ENCODE measurements at regions not wholly inside any gene's neighbourhood (a gene's known extent, or its start where the extent isn't known, plus 50 kb on each side); places are given as distances from the start of the nearest gene placed in this dataset.

DNA sequence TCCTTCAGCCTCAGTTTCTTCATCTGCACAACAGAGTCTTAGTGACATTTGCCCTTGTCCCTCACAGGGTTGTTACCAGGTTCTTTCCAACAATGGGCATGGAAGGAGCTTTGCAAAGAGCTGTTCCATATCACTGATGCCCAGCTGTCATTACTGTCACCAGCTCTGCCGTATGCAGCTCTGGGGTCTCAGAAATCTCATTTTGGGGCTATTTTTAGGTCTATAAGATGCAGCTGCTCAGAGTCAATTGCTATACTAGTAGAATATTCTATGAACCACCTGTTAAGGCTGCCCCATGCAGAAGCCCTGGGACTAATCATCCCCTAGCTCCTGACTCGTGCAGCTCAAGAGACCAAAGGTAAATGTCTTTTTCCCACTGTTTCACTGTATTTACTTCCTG, 105.1 kb upstream of the TNPO1 start:
- TF ChIP-seq, protein P1, sequence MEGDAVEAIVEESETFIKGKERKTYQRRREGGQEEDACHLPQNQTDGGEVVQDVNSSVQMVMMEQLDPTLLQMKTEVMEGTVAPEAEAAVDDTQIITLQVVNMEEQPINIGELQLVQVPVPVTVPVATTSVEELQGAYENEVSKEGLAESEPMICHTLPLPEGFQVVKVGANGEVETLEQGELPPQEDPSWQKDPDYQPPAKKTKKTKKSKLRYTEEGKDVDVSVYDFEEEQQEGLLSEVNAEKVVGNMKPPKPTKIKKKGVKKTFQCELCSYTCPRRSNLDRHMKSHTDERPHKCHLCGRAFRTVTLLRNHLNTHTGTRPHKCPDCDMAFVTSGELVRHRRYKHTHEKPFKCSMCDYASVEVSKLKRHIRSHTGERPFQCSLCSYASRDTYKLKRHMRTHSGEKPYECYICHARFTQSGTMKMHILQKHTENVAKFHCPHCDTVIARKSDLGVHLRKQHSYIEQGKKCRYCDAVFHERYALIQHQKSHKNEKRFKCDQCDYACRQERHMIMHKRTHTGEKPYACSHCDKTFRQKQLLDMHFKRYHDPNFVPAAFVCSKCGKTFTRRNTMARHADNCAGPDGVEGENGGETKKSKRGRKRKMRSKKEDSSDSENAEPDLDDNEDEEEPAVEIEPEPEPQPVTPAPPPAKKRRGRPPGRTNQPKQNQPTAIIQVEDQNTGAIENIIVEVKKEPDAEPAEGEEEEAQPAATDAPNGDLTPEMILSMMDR (IDR thresholded peaks at IDR 0.05) = no peak
- TF ChIP-seq POLR2AphosphoS5 (IDR thresholded peaks at IDR 0.05) = no peak

All from suprapubic skin (tissue), 3 donors.